ENCODE measurements at regions not wholly inside any gene's neighbourhood (a gene's known extent, or its start where the extent isn't known, plus 50 kb on each side); places are given as distances from the start of the nearest gene placed in this dataset.

DNA sequence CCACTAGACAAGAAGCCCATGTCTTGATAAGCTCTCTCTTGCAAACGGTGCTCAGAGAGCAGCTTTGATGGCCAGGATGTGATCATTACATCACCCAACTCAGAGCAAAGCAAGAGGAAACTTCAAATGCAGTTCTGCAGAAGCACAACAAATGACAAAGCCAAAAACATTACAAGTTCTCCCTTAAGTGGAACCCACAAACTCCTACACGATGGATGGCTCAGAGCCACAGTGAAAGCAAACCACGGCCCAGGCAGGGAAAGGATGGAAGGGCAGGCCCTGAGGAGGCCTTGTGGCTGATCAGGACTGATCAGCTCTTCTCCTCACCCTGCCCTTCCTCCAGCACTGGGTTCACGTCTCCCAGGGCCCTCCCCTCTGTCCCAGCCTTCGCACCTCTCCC lies 326.4 kb downstream of the EIPR1 start:
- DNase-seq (no peak), ATAC-seq (no peak)
- Histone ChIP-seq H3K4me1 (no peaks in the 10 kb centered on the region), H3K9me3 (no peaks in the 10 kb centered on the region), H3K27ac (no peak overlapping the region), H3K36me3 (no peaks in the 10 kb centered on the region), H3K4me3 (no peak overlapping the region), H3K27me3 (no peaks in the 10 kb centered on the region)
- TF ChIP-seq, protein P1, sequence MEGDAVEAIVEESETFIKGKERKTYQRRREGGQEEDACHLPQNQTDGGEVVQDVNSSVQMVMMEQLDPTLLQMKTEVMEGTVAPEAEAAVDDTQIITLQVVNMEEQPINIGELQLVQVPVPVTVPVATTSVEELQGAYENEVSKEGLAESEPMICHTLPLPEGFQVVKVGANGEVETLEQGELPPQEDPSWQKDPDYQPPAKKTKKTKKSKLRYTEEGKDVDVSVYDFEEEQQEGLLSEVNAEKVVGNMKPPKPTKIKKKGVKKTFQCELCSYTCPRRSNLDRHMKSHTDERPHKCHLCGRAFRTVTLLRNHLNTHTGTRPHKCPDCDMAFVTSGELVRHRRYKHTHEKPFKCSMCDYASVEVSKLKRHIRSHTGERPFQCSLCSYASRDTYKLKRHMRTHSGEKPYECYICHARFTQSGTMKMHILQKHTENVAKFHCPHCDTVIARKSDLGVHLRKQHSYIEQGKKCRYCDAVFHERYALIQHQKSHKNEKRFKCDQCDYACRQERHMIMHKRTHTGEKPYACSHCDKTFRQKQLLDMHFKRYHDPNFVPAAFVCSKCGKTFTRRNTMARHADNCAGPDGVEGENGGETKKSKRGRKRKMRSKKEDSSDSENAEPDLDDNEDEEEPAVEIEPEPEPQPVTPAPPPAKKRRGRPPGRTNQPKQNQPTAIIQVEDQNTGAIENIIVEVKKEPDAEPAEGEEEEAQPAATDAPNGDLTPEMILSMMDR (IDR thresholded peaks at IDR 0.05 in 4 of 5, conservative IDR thresholded peaks at IDR 0.05 in 1 of 5): no peak
- no peak for TF ChIP-seq POLR2A (IDR thresholded peaks at IDR 0.05)
- in situ Hi-C loops (cut with MboI; ENCODE audit: low sequenced_read_pairs in 4 of 4) (no loop called here), intact Hi-C loops (cut with DNase I; ENCODE audit: low total_unique reads) (no loop called here)

DNA sequence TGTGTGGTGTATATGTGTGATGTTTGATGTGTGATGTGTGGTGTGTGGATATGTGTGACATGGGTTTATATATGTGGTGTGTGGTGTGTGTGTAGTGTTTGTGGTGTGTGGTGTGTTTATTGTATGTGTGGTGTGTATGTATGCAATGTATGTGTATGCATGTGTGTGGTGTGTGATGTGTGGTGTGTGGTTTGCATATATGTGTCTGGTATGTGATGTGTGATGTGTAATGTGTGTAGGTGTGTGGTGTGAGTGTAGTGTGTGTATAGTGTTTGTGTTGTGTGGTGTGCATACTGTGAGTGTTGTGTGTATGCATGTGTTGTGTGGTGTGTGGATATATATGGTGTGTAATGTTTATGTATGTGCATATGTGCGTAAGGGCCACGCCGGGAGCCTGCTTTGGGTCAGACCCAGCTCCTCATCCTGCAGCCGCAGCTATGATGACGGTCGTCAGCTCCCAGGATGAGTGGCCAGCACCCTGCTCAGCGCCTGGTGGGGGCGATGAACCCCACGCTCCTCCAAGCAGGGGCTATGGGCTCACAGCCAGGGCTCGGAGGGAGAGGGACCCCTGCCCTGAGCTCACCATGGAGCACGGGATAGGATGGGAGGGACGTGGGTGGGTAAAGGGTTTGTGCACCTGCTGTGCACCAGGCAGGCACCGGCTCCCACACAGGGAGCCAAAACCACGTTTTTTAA lies 331.3 kb downstream of the EIPR1 start:
- Histone ChIP-seq H3K36me3 (no peaks in the 10 kb centered on the region), H3K4me3 (no peak overlapping the region), H3K4me1 (no peaks in the 10 kb centered on the region), H3K9me3 (no peaks in the 10 kb centered on the region), H3K27ac (no peak overlapping the region), H3K27me3 (peaks cover under 1 to 6% (median 5%) of the 10 kb centered on the region in 3 donors)
- intact Hi-C loops (cut with DNase I; ENCODE audit: low total_unique reads): no loop called here
- TF ChIP-seq POLR2A (IDR thresholded peaks at IDR 0.05): no peak
- TF ChIP-seq, protein P1 (IDR thresholded peaks at IDR 0.05 in 4 of 5, conservative IDR thresholded peaks at IDR 0.05 in 1 of 5): no peak
- DNase-seq: no peak
- ATAC-seq: no peak
- in situ Hi-C loops (cut with MboI; ENCODE audit: low sequenced_read_pairs in 4 of 4): no loop called here

DNA sequence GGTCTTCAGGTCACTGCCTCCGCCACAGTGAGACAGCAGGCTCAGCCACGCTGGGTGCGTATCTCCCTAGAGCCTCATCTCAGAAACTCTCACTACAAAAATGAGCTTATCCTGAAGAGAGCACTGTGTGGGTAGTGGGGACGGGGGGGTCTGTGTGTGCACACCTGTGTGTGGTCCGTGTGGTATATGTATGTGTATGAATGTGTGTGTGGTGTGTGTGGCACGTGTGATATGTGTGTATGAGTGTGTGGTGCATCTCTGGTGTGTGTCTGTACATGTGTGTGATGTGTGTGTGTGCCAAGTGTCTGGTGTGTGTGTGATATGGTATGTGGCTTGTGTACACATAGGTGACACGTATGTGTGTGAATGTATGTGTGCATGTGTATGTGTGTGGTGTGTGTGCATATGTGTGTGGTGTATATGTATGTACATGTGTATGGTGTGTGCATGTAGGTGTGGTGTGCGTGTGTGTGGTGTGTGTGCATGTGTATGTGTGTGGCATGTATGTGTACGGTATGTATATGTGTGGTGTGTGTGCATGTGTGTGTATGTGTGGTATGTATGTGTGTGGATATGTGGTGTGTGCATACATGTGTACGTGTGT lies 332.2 kb downstream of the EIPR1 start:
- H3K36me3 ChIP-seq: no peaks in the 10 kb centered on the region
- no peak overlapping the region for H3K4me3 ChIP-seq
- ATAC-seq (no peak), DNase-seq (no peak)
- TF ChIP-seq POLR2A (IDR thresholded peaks at IDR 0.05): no peak
- H3K27ac ChIP-seq: no peak overlapping the region
- in situ Hi-C loops (cut with MboI; ENCODE audit: low sequenced_read_pairs in 4 of 4): no loop called here
- no peaks in the 10 kb centered on the region for H3K9me3 ChIP-seq
- intact Hi-C loops (cut with DNase I; ENCODE audit: low total_unique reads): no loop called here
- H3K4me1 ChIP-seq: no peaks in the 10 kb centered on the region
- H3K27me3 ChIP-seq: peaks cover 2 to 6% (median 5%) of the 10 kb centered on the region in 3 donors

DNA sequence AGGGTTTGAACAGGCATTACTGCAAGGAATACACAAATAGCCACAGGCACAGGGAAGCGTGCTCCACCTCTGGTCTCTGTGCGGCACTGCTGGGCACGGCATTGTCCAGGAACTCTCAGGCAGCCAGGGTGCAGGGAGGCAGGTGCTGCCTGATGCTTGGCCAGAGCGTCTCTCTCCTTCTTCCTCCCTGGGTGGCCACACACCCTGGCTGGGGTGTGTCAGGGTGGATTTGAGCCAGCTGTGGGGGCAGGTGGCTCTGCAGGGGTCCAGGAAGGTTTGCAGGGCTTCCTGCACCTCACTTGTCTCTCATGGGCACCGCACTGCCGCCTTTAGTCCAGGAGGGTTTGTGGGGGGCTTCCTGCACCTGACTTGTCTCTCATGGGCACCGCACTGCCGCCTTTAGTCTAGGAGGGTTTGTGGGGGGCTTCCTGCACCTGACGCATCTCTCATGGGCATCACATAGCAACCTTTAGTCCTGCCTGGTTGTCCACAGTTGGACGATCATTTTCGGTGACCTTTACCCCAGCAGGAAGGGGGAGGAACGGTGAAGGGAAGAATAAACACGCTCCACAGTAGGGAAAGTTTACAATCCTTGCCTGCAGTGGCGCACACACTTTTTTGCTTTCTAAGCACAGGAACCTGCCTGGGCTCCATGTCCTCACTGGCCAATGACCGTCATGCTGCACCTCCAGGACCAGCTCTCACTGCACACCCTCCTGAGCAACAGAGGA lies 332.9 kb downstream of the EIPR1 start:
- ATAC-seq (no peak), DNase-seq (no peak)
- Histone ChIP-seq H3K27ac (no peak overlapping the region), H3K4me3 (no peak overlapping the region), H3K9me3 (no peaks in the 10 kb centered on the region), H3K4me1 (no peaks in the 10 kb centered on the region), H3K27me3 (peaks cover 2 to 6% (median 5%) of the 10 kb centered on the region in 3 donors), H3K36me3 (no peaks in the 10 kb centered on the region)
- intact Hi-C loops (cut with DNase I; ENCODE audit: low total_unique reads) (no loop called here), in situ Hi-C loops (cut with MboI; ENCODE audit: low sequenced_read_pairs in 4 of 4) (no loop called here)
- TF ChIP-seq, protein P1 (IDR thresholded peaks at IDR 0.05 in 4 of 5, conservative IDR thresholded peaks at IDR 0.05 in 1 of 5): no peak
- TF ChIP-seq POLR2A (IDR thresholded peaks at IDR 0.05): no peak

DNA sequence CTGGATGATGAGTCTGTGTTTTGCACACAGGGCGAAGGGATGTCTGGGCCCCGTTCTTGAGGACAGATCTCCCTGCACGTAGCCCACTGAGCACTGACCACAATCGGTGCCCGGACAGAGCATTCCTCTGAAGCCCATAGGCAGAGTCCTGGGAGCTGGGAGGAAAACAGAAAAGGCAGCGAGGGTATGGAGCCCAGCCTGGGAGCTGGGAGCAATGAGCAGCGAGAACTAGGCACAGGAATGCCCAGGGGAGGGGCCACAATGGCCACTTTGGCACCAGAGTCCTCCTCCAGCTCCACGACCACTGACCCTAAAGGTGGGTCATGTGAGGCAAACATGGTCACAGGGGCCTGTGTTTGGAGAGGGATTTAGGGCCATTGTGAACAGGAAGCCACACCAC lies 333.9 kb downstream of the EIPR1 start:
- ATAC-seq (no peak), DNase-seq (no peak)
- Histone ChIP-seq H3K4me3 (no peak overlapping the region), H3K36me3 (no peaks in the 10 kb centered on the region), H3K27ac (no peak overlapping the region), H3K4me1 (no peaks in the 10 kb centered on the region), H3K9me3 (no peaks in the 10 kb centered on the region), H3K27me3 (peaks cover 2 to 6% (median 5%) of the 10 kb centered on the region in 3 donors)
- TF ChIP-seq, protein P1 (IDR thresholded peaks at IDR 0.05 in 4 of 5, conservative IDR thresholded peaks at IDR 0.05 in 1 of 5): no peak
- TF ChIP-seq POLR2A (IDR thresholded peaks at IDR 0.05): no peak
- intact Hi-C loops (cut with DNase I; ENCODE audit: low total_unique reads): no loop called here
- in situ Hi-C loops (cut with MboI; ENCODE audit: low sequenced_read_pairs in 4 of 4): no loop called here

All from gastrocnemius medialis (tissue), 4 donors.